ENCODE measurements at regions not wholly inside any gene's neighbourhood (a gene's known extent, or its start where the extent isn't known, plus 50 kb on each side); places are given as distances from the start of the nearest gene placed in this dataset.

GRCh38 chr12:13777374-13777773, 204.0 kb downstream of the GRIN2B start:
- no peak for DNase-seq (ENCODE audit: low read depth)
- no peak for TF ChIP-seq CTCF (IDR thresholded peaks at IDR 0.05; ENCODE audit: insufficient read depth, low read depth, low read length)

GRCh38 chr12:13772264-13772663, 209.1 kb downstream of the GRIN2B start:
- H3K4me3 ChIP-seq (ENCODE audit: low read depth, low read length), result no peak overlapping the region
- TF ChIP-seq CTCF (IDR thresholded peaks at IDR 0.05; ENCODE audit: insufficient read depth, low read depth, low read length), result no peak
- DNase-seq (ENCODE audit: low read depth), result no peak

More at GRCh38 chr12:13777374-13777773, 204.0 kb downstream of the GRIN2B start:
- no peak overlapping the region for H3K4me3 ChIP-seq (ENCODE audit: low read depth, low read length)

- no peak for TF ChIP-seq CTCF (IDR thresholded peaks at IDR 0.05; ENCODE audit: insufficient read depth, low read depth, low read length)
- H3K4me3 ChIP-seq (ENCODE audit: low read depth, low read length), result no peak overlapping the region
- no peak for DNase-seq (ENCODE audit: low read depth)
Measured at GRCh38 chr12:13770576-13770975, 210.8 kb downstream of the GRIN2B start.

GRCh38 chr12:13769966-13770365, 211.4 kb downstream of the GRIN2B start:
- H3K4me3 ChIP-seq (ENCODE audit: low read depth, low read length), result no peak overlapping the region
- no peak for DNase-seq (ENCODE audit: low read depth)
- TF ChIP-seq CTCF (IDR thresholded peaks at IDR 0.05; ENCODE audit: insufficient read depth, low read depth, low read length), result no peak

- TF ChIP-seq CTCF (IDR thresholded peaks at IDR 0.05; ENCODE audit: insufficient read depth, low read depth, low read length), result no peak
- H3K4me3 ChIP-seq (ENCODE audit: low read depth, low read length), result no peak overlapping the region
- no peak for DNase-seq (ENCODE audit: low read depth)
Measured at GRCh38 chr12:13769273-13769672, 212.1 kb downstream of the GRIN2B start.

- H3K4me3 ChIP-seq (ENCODE audit: low read depth, low read length), result no peak overlapping the region
- TF ChIP-seq CTCF (IDR thresholded peaks at IDR 0.05; ENCODE audit: insufficient read depth, low read depth, low read length), result no peak
- DNase-seq (ENCODE audit: low read depth), result no peak
Measured at GRCh38 chr12:13764748-13765147, 216.7 kb downstream of the GRIN2B start.

- TF ChIP-seq CTCF (IDR thresholded peaks at IDR 0.05; ENCODE audit: insufficient read depth, low read depth, low read length), result no peak
- H3K4me3 ChIP-seq (ENCODE audit: low read depth, low read length), result no peak overlapping the region
- no peak for DNase-seq (ENCODE audit: low read depth)
Measured at GRCh38 chr12:13749389-13749788, 232.0 kb downstream of the GRIN2B start.
